HL-60 (cell line): ENCODE measurements at regions not wholly inside any gene's neighbourhood (a gene's known extent, or its start where the extent isn't known, plus 50 kb on each side); places are given as distances from the start of the nearest gene placed in this dataset.

Source experiments
- DNase-seq, 2 experiments: peaks; one replicate each; pipeline ENCODE4 v3.0.0-alpha.2; 2010 to 2020; ENCODE audit warnings: low read depth in 1 of 2, low spot score in 1 of 2
- H3K27ac ChIP-seq: fragments of 250-450 bp; sonication (Bioruptor Pico); replicated peaks from 2 replicates; pipeline ENCODE4 v1.5.1; 2020; ENCODE audit warnings: mild to moderate bottlenecking, moderate library complexity
- H3K27me3 ChIP-seq: fragments of 250-450 bp; sonication (Bioruptor Pico); 2 replicates; pipeline ENCODE4 v1.5.1; 2021; ENCODE audit warnings: mild to moderate bottlenecking, moderate library complexity; ENCODE audit not compliant: insufficient read depth, poor library complexity, severe bottlenecking
- H3K4me3 ChIP-seq: replicated peaks from 2 replicates; pipeline ENCODE4 v1.5.1; 2011; ENCODE audit warnings: mild to moderate bottlenecking, control low read depth, low read length; ENCODE audit not compliant: insufficient read depth
- GABPA ChIP-seq: IDR thresholded peaks from 2 replicates; pipeline ENCODE4 v1.6.1; 2012; ENCODE audit warnings: low read depth
- POLR2AphosphoS5 ChIP-seq: IDR thresholded peaks from 2 replicates; pipeline ENCODE4 v1.6.1; 2012; ENCODE audit warnings: low read depth
- SPI1 ChIP-seq: IDR thresholded peaks from 2 replicates; pipeline ENCODE4 v1.6.1; 2012; ENCODE audit warnings: low read depth, mild to moderate bottlenecking, borderline replicate concordance
- TF ChIP-seq, protein P1 (sequence below): IDR thresholded peaks from 2 replicates; pipeline ENCODE4 v1.6.1; 2012; ENCODE audit warnings: low read depth; ENCODE audit not compliant: insufficient replicate concordance
- TF ChIP-seq, protein P2 (sequence below): IDR thresholded peaks from one replicate; pipeline ENCODE4 v1.5.1; 2011; ENCODE audit warnings: low read length, control low read depth, inconsistent platforms; ENCODE audit not compliant: insufficient read depth

DNA sequence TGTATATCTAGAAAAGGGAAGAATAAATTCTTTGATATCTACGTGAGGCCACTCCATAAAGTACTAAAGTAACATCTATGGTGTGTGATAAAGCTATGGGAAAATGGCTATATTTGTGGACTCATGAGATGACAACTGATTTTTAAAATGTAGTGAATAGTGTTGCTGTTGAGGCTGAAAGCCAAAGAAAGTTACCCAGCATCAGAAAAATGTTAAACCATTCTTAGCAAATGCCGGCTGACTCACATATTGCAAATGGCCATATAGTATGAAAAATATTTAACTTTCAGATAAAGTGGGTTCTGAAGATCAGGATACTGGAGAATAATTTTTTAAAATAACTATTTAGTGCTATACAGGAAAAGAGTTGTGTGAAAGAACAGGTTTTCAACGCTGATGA, 129.9 kb upstream of the GRIK2 start:
- Histone ChIP-seq H3K27me3 (no peaks in the 10 kb centered on the region), H3K4me3 (no peak overlapping the region), H3K27ac (no peak overlapping the region)
- no peak for DNase-seq
- TF ChIP-seq, protein P1, sequence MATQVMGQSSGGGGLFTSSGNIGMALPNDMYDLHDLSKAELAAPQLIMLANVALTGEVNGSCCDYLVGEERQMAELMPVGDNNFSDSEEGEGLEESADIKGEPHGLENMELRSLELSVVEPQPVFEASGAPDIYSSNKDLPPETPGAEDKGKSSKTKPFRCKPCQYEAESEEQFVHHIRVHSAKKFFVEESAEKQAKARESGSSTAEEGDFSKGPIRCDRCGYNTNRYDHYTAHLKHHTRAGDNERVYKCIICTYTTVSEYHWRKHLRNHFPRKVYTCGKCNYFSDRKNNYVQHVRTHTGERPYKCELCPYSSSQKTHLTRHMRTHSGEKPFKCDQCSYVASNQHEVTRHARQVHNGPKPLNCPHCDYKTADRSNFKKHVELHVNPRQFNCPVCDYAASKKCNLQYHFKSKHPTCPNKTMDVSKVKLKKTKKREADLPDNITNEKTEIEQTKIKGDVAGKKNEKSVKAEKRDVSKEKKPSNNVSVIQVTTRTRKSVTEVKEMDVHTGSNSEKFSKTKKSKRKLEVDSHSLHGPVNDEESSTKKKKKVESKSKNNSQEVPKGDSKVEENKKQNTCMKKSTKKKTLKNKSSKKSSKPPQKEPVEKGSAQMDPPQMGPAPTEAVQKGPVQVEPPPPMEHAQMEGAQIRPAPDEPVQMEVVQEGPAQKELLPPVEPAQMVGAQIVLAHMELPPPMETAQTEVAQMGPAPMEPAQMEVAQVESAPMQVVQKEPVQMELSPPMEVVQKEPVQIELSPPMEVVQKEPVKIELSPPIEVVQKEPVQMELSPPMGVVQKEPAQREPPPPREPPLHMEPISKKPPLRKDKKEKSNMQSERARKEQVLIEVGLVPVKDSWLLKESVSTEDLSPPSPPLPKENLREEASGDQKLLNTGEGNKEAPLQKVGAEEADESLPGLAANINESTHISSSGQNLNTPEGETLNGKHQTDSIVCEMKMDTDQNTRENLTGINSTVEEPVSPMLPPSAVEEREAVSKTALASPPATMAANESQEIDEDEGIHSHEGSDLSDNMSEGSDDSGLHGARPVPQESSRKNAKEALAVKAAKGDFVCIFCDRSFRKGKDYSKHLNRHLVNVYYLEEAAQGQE = no peak
- TF ChIP-seq, protein P2, sequence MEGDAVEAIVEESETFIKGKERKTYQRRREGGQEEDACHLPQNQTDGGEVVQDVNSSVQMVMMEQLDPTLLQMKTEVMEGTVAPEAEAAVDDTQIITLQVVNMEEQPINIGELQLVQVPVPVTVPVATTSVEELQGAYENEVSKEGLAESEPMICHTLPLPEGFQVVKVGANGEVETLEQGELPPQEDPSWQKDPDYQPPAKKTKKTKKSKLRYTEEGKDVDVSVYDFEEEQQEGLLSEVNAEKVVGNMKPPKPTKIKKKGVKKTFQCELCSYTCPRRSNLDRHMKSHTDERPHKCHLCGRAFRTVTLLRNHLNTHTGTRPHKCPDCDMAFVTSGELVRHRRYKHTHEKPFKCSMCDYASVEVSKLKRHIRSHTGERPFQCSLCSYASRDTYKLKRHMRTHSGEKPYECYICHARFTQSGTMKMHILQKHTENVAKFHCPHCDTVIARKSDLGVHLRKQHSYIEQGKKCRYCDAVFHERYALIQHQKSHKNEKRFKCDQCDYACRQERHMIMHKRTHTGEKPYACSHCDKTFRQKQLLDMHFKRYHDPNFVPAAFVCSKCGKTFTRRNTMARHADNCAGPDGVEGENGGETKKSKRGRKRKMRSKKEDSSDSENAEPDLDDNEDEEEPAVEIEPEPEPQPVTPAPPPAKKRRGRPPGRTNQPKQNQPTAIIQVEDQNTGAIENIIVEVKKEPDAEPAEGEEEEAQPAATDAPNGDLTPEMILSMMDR = no peak
- TF ChIP-seq POLR2AphosphoS5 = no peak
- TF ChIP-seq SPI1 = no peak
- no peak for TF ChIP-seq GABPA

DNA sequence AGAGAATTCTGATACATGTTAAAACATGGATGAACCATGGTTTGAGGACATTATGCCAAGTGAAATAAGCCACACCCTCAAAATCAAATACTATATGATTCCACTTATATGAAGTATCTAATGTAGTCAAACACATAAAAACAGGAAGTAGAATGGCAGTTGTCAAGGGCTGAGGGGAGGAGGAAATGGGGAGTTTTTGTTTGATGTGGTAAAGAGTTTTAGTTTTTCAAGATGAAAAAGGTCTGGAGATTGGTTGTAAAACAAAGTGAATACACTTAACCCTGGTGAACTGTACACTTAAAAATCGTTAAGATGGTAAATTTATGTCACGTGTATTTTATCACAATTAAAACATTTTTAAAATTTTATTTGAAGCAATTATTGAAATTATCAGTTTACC, 127.4 kb upstream of the GRIK2 start:
- Histone ChIP-seq H3K27me3 (no peaks in the 10 kb centered on the region), H3K4me3 (no peak overlapping the region), H3K27ac (no peak overlapping the region)
- no peak for DNase-seq
- TF ChIP-seq GABPA = no peak
- TF ChIP-seq, protein P2 = no peak
- no peak for TF ChIP-seq POLR2AphosphoS5
- peak; percentile 16; the same call in 1 of the 2 replicates for TF ChIP-seq SPI1

DNA sequence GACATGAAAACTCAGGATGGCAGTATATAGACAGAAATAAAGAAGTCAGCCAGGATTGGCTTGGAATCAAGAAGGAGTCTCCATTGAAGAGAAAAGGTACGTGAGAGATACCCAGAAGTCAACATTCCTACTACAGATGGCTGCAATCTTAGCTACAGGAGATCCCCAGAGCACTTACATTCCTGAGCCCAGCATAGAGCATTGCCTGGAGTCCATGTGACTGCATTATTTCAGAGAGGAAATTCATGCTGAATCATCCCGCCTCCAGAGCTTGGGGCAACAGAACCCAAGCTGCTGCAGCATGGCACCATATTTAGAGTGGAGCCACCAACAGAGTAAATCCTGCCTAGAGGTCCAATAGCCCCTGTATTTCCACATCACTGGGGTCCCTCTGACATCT, 125.0 kb upstream of the GRIK2 start:
- Histone ChIP-seq H3K27me3 (no peaks in the 10 kb centered on the region), H3K4me3 (no peak overlapping the region), H3K27ac (no peak overlapping the region)
- TF ChIP-seq SPI1 = no peak
- TF ChIP-seq GABPA = no peak
- TF ChIP-seq, protein P2 = no peak
- TF ChIP-seq, protein P1 = no peak
- DNase-seq = no peak

DNA sequence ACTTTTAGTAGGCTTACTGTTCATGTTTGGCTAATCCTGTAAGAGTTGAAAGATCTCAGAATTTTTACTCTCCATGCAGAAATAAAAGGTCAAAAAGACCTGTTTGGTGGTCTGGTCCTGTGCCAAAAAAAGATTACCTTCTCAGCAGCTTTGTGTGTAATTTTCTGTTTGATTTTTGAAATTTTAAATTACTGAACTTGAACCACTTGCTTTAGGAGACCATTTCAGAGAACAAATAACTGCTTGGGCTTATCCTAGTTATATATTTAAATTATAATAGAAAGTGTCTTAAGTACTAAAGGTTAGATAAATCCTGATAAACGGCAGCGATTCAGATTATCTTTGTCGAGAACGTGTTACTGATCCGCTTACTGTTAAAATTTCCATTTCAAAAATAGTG, 118.3 kb upstream of the GRIK2 start:
- no peaks in the 10 kb centered on the region for H3K27me3 ChIP-seq
- no peak overlapping the region for H3K27ac ChIP-seq
- TF ChIP-seq, protein P1 = no peak
- TF ChIP-seq, protein P2 = no peak
- TF ChIP-seq SPI1 (no peak), POLR2AphosphoS5 (no peak), GABPA (no peak)
- DNase-seq = no peak
- H3K4me3 ChIP-seq = no peak overlapping the region
